SK-N-SH (cell line): ENCODE measurements at regions not wholly inside any gene's neighbourhood (a gene's known extent, or its start where the extent isn't known, plus 50 kb on each side); places are given as distances from the start of the nearest gene placed in this dataset.

ENCODE experiments used
- CTCF ChIA-PET: fragments of 300-600, 350-600 bp; formaldehyde crosslinking; extraction: SDS; loops from one replicate; lab custom pipeline; 2021; lab: Yijun Ruan, JAX
- POLR2A ChIA-PET: fragments of 350-600 bp; sonication (Branson Sonifier 250); formaldehyde crosslinking; extraction: SDS; loops from one replicate; lab custom pipeline; 2020; ENCODE audit warnings: antibody characterized with exemption, inconsistent platforms; lab: Yijun Ruan, JAX
- DNase-seq: peaks from one replicate; pipeline ENCODE4 v3.0.0; 2012
- H2AFZ ChIP-seq: fragments of 200-600 bp; sonication (generic); 2 replicates; pipeline ENCODE4 v1.8.1; 2016; ENCODE audit warnings: antibody characterized with exemption, mild to moderate bottlenecking, low read depth
- H3F3A ChIP-seq: fragments of 200-600 bp; sonication (generic); replicated peaks from 2 replicates; pipeline ENCODE3; 2016; ENCODE audit warnings: antibody characterized with exemption, mild to moderate bottlenecking; ENCODE audit not compliant: insufficient read depth
- H3K27ac ChIP-seq, 2 experiments: fragments of 200-500 bp in 1 of 2; fragments of 200-600 bp in 1 of 2; sonication (Bioruptor generic) in 1 of 2; sonication (generic), shearing (Covaris generic) in 1 of 2; 2 replicates each; pipeline versions ENCODE4 v1.5.1 to v1.6.1; 2014 to 2016; ENCODE audit warnings: low read depth in 2 of 2, inconsistent platforms in 1 of 2, low read length in 1 of 2, mild to moderate bottlenecking in 1 of 2, mixed read lengths in 1 of 2
- H3K27me3 ChIP-seq: fragments of 200-600 bp; sonication (generic), shearing (Covaris generic); 2 replicates; pipeline ENCODE4 v1.6.1; 2016; ENCODE audit warnings: mixed run types; ENCODE audit not compliant: insufficient read depth
- H3K36me3 ChIP-seq, 2 experiments: fragments of 200-500 bp in 1 of 2; fragments of 200-600 bp in 1 of 2; sonication (Bioruptor generic) in 1 of 2; sonication (generic) in 1 of 2; replicated peaks in 1 of 2; 2 replicates each; pipeline versions ENCODE3 to v1.5.1; 2014 to 2016; ENCODE audit warnings: low read length in 1 of 2, mild to moderate bottlenecking in 1 of 2; ENCODE audit not compliant: insufficient read depth in 2 of 2, control insufficient read depth in 1 of 2
- H3K4me1 ChIP-seq, 2 experiments: fragments of 200-500 bp in 1 of 2; fragments of 200-600 bp in 1 of 2; sonication (Bioruptor generic) in 1 of 2; sonication (generic), shearing (Covaris generic) in 1 of 2; 2 replicates each; pipeline versions ENCODE4 v1.5.1 to v1.6.1; 2014 to 2016; ENCODE audit warnings: low read depth in 1 of 2, low read length in 1 of 2, mixed run types in 1 of 2; ENCODE audit not compliant: insufficient read depth in 2 of 2, control insufficient read depth in 1 of 2
- H3K4me2 ChIP-seq: fragments of 200-600 bp; sonication (generic), shearing (Covaris generic); 2 replicates; pipeline ENCODE4 v1.6.1; 2017; ENCODE audit warnings: mixed run types
- H3K4me3 ChIP-seq, 2 experiments: fragments of 200-500 bp in 1 of 2; fragments of 200-600 bp in 1 of 2; sonication (Bioruptor generic) in 1 of 2; sonication (generic), shearing (Covaris generic) in 1 of 2; 2 replicates each; pipeline versions ENCODE4 v1.5.1 to v1.8.1; 2014 to 2016; ENCODE audit warnings: low read depth in 2 of 2, inconsistent platforms in 1 of 2, low read length in 1 of 2, mild to moderate bottlenecking in 1 of 2, mixed read lengths in 1 of 2, moderate library complexity in 1 of 2
- H3K79me2 ChIP-seq: fragments of 200-600 bp; sonication (generic); 2 replicates; pipeline ENCODE4 v1.8.1; 2017; ENCODE audit warnings: mild to moderate bottlenecking; ENCODE audit not compliant: insufficient read depth
- H3K9ac ChIP-seq: fragments of 200-600 bp; sonication (generic); 2 replicates; pipeline ENCODE4 v1.6.1; 2017; ENCODE audit warnings: mixed run types
- H3K9me2 ChIP-seq: fragments of 200-600 bp; sonication (generic); 2 replicates; pipeline ENCODE4 v1.6.1; 2017; ENCODE audit warnings: mixed run types
- H3K9me3 ChIP-seq: fragments of 200-600 bp; sonication (generic); 2 replicates; pipeline ENCODE4 v1.6.1; 2017; ENCODE audit warnings: mixed run types, mild to moderate bottlenecking, moderate library complexity
- H4K20me1 ChIP-seq: fragments of 200-600 bp; sonication (generic); 2 replicates; pipeline ENCODE4 v1.6.1; 2017; ENCODE audit warnings: mild to moderate bottlenecking, mixed run types; ENCODE audit not compliant: insufficient read depth
- CTCF ChIP-seq: fragments of 200-600 bp; sonication (generic); IDR thresholded peaks from 2 replicates; pipeline ENCODE4 v1.6.1; 2017; ENCODE audit warnings: antibody characterized with exemption, mild to moderate bottlenecking, moderate library complexity
- ELF1 ChIP-seq: IDR thresholded peaks from 2 replicates; pipeline ENCODE4 v1.4.0; 2012
- EP300 ChIP-seq, 2 experiments: IDR thresholded peaks; 2 replicates each; pipeline versions ENCODE4 v1.4.0 to v1.6.1; 2012; ENCODE audit warnings: borderline replicate concordance in 1 of 2, low read depth in 1 of 2, low read length in 1 of 2
- FOXJ3 ChIP-seq: sonication (generic); formaldehyde crosslinking; IDR thresholded peaks from 2 replicates; pipeline ENCODE4 v1.5.1; 2020; ENCODE audit warnings: mild to moderate bottlenecking, missing genetic modification reagents
- FOXM1 ChIP-seq: IDR thresholded peaks from 2 replicates; pipeline ENCODE4 v1.4.0; 2012; ENCODE audit warnings: low read depth, mild to moderate bottlenecking
- GATA2 ChIP-seq: sonication (generic); formaldehyde crosslinking; IDR thresholded peaks from 2 replicates; pipeline ENCODE4 v1.5.0; 2020; ENCODE audit warnings: mild to moderate bottlenecking, missing genetic modification reagents
- IRF3 ChIP-seq: fragments of 150-350 bp; IDR thresholded peaks from 2 replicates; pipeline ENCODE4 v1.6.1; 2016; ENCODE audit warnings: mild to moderate bottlenecking, low read depth, low read length
- MAX ChIP-seq: IDR thresholded peaks from 2 replicates; pipeline ENCODE4 v1.4.0; 2012; ENCODE audit warnings: low read depth
- MEF2A ChIP-seq: IDR thresholded peaks from 2 replicates; pipeline ENCODE4 v1.4.0; 2012; ENCODE audit warnings: low read depth, borderline replicate concordance
- MXI1 ChIP-seq: IDR thresholded peaks from 2 replicates; pipeline ENCODE4 v1.6.1; 2012; ENCODE audit warnings: mild to moderate bottlenecking, low read depth, low read length, improper control_type of control experiment
- NFIC ChIP-seq: IDR thresholded peaks from 2 replicates; pipeline ENCODE4 v1.4.0; 2012; ENCODE audit warnings: borderline replicate concordance
- PBX3 ChIP-seq: IDR thresholded peaks from 2 replicates; pipeline ENCODE4; 2012
- POLR2AphosphoS5 ChIP-seq: IDR thresholded peaks from 2 replicates; pipeline ENCODE4 v1.6.1; 2012; ENCODE audit warnings: low read depth, low read length
- RAD21 ChIP-seq: IDR thresholded peaks from 2 replicates; pipeline ENCODE4 v1.6.1; 2012; ENCODE audit warnings: mild to moderate bottlenecking, low read length
- RCOR1 ChIP-seq: fragments of 150-350 bp; IDR thresholded peaks from 2 replicates; pipeline ENCODE4 v1.6.1; 2017; ENCODE audit warnings: antibody characterized with exemption, low read length
- RFX5 ChIP-seq: IDR thresholded peaks from 2 replicates; pipeline ENCODE4 v1.6.1; 2012; ENCODE audit warnings: mild to moderate bottlenecking, improper control_type of control experiment, low read length
- SIN3A ChIP-seq: IDR thresholded peaks from 2 replicates; pipeline ENCODE4 v1.6.1; 2012; ENCODE audit warnings: low read depth, mild to moderate bottlenecking, low read length, moderate library complexity, borderline replicate concordance
- SMC3 ChIP-seq: IDR thresholded peaks from 2 replicates; pipeline ENCODE4 v1.6.1; 2012; ENCODE audit warnings: low read depth, low read length, improper control_type of control experiment
- TAF1 ChIP-seq: IDR thresholded peaks from 2 replicates; pipeline ENCODE4 v1.6.1; 2012; ENCODE audit warnings: low read depth, mild to moderate bottlenecking, low read length, moderate library complexity, borderline replicate concordance
- TCF12 ChIP-seq: IDR thresholded peaks from 2 replicates; pipeline ENCODE4 v1.4.0; 2012
- YY1 ChIP-seq: IDR thresholded peaks from 2 replicates; pipeline ENCODE4 v1.4.0; 2012; ENCODE audit warnings: low read depth, mild to moderate bottlenecking
- WGBS: methylation state at CpG from one replicate; pipeline ENCODE4 v1.1.6; 2017; ENCODE audit warnings: low lambda C conversion rate; 5-methylcytosine and 5-hydroxymethylcytosine counted together

GRCh38 chr2:145751155-145751554, 1231.2 kb upstream of the ZEB2 start:
- Histone ChIP-seq H3K9me2 (no peaks in the 10 kb centered on the region), H3K27me3 (no peaks in the 10 kb centered on the region), H3K79me2 (no peaks in the 10 kb centered on the region), H3K4me3 (no peak overlapping the region), H3K9ac (no peak overlapping the region), H3K27ac (no peak overlapping the region), H3K9me3 (no peaks in the 10 kb centered on the region), H4K20me1 (no peaks in the 10 kb centered on the region), H3K36me3 (no peaks in the 10 kb centered on the region), H2AFZ (no peak overlapping the region), H3K4me2 (no peak overlapping the region), H3K4me1 (peaks cover 4 to 13% of the 10 kb centered on the region in 2 experiments; a peak in 3 of 4 replicates), H3F3A (peaks cover 4% of the 10 kb centered on the region)
- POLR2A ChIA-PET = no interaction called here
- DNase-seq = no peak
- 86% methylated on average over 1 of the region's 1 CpG for WGBS
- CTCF ChIA-PET = interaction anchor here (1.0 to 1.4 kb wide), 2 partner anchors 11 to 18 kb away, joined by 3 read pairs; no protein-coding TSS in a partner anchor
- TF ChIP-seq MAX (no peak), RAD21 (no peak), GATA2 (no peak), ELF1 (no peak), FOXJ3 (CRISPR knock-in tag) (no peak), RCOR1 (no peak), IRF3 (no peak), TAF1 (no peak), SIN3A (no peak), PBX3 (no peak), TCF12 (no peak), MEF2A (no peak), RFX5 (no peak), POLR2AphosphoS5 (no peak), NFIC (no peak), MXI1 (no peak)

DNA sequence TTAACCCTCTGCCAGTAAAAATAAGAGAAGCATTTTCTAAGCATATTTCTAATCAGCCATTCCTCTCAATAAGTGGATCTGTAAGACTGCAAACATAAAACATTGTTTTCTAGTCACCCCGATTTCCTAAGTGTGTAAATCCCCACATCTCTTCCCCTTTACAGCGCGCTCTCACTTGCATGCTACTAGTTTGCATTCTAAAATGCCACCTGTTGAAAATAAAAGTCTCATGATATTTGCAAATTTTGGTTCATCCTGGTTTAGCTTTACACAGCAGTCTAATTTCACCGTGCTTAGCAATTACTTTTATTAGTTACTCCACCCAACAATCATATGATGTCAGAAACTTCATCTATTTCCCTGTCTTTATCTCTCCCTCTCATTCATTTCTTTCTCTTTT, 1230.7 kb upstream of the ZEB2 start:
- H3K36me3 ChIP-seq = no peaks in the 10 kb centered on the region
- peaks cover 6% of the 10 kb centered on the region for H3F3A ChIP-seq
- H3K27ac ChIP-seq = no peak overlapping the region
- WGBS = 82% methylated on average over 4 of the region's 4 CpGs
- ChIA-PET CTCF (interaction anchor here (1.4 kb wide), 1 partner anchor 17 kb away, joined by 3 read pairs; no protein-coding TSS in a partner anchor), POLR2A (no interaction called here)
- H3K9me3 ChIP-seq = no peaks in the 10 kb centered on the region
- no peak overlapping the region for H3K4me3 ChIP-seq
- no peak overlapping the region for H3K9ac ChIP-seq
- no peaks in the 10 kb centered on the region for H3K79me2 ChIP-seq
- no peaks in the 10 kb centered on the region for H3K9me2 ChIP-seq
- DNase-seq = no peak
- H2AFZ ChIP-seq = no peak overlapping the region
- H3K4me2 ChIP-seq = no peak overlapping the region
- no peaks in the 10 kb centered on the region for H3K27me3 ChIP-seq
- peaks cover 4 to 13% of the 10 kb centered on the region in 2 experiments; a peak in 3 of 4 replicates for H3K4me1 ChIP-seq
- H4K20me1 ChIP-seq = no peaks in the 10 kb centered on the region
- no peak for TF ChIP-seq MAX
- TF ChIP-seq FOXM1 = no peak
- no peak for TF ChIP-seq TCF12
- no peak for TF ChIP-seq RCOR1
- no peak for TF ChIP-seq CTCF
- TF ChIP-seq TAF1 = no peak
- no peak for TF ChIP-seq POLR2AphosphoS5
- no peak for TF ChIP-seq PBX3
- no peak for TF ChIP-seq MEF2A
- TF ChIP-seq YY1 = no peak
- no peak for TF ChIP-seq IRF3
- TF ChIP-seq SMC3 = no peak
- TF ChIP-seq EP300 (IDR thresholded peaks at IDR 0.05; ENCODE audit: borderline replicate concordance in 1 of 2, low read depth in 1 of 2, low read length in 1 of 2) = no peak
- TF ChIP-seq GATA2 = no peak
